NCI-H524 treated with DMSO at 0.1 percent for 48 hours (cell line): ENCODE measurements at regions not wholly inside any gene's neighbourhood (a gene's known extent, or its start where the extent isn't known, plus 50 kb on each side); places are given as distances from the start of the nearest gene placed in this dataset.

Experiments
- DNase-seq: peaks from one replicate; lab custom pipeline; 2025; lab: John Stamatoyannopoulos, UW

- no peak for DNase-seq
Measured at GRCh38 chr6:148653138-148653776, 93.6 kb upstream of the UST start.

DNA sequence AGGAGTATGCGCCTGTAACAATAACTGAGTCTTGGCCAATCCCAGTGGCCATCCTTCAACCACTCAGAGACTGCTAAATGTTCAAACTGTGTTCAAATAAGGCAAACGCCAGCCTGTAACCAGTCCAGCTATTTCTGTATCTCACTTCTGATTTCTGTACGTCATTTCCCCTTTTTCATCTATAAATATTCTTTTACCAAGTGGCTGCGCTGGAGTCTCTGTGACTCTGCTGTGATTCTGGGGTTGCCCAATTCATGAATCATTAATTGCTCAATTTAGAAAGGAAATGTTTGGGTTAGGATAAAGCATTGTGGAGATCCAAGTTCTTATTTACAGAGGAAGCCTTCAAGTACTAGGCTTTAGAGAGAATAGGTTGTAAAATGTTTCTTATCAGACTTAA is 89.8 kb upstream of the UST start:
- DNase-seq: no peak

- DNase-seq: no peak
Measured at GRCh38 chr6:148658681-148659430, 88.0 kb upstream of the UST start.

GRCh38 chr6:148667395-148667794 is 79.4 kb upstream of the UST start:
- no peak for DNase-seq

GRCh38 chr6:148671085-148671484 is 75.7 kb upstream of the UST start:
- DNase-seq: no peak

DNA sequence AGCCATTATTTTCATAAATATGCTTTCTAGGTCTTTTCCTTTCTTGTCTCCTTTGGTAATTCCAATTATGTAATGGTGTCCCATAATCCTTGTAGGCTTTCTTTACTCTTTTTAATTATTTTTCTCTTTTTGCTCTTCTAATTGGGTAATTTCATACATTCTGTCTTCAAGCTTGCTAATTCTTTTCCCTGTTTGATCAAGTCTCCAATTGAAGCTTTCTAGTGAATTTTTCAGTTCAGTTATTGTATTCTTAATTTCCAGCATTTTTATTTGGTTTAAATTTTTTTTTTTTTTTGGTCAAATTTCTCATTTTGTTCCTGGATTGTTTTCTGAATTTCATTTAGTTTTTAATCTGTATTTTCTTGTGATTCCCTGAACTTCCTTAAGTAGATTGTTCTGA is 74.9 kb upstream of the UST start:
- DNase-seq: no peak

GRCh38 chr6:148674306-148674705 is 72.5 kb upstream of the UST start:
- DNase-seq: no peak

DNA sequence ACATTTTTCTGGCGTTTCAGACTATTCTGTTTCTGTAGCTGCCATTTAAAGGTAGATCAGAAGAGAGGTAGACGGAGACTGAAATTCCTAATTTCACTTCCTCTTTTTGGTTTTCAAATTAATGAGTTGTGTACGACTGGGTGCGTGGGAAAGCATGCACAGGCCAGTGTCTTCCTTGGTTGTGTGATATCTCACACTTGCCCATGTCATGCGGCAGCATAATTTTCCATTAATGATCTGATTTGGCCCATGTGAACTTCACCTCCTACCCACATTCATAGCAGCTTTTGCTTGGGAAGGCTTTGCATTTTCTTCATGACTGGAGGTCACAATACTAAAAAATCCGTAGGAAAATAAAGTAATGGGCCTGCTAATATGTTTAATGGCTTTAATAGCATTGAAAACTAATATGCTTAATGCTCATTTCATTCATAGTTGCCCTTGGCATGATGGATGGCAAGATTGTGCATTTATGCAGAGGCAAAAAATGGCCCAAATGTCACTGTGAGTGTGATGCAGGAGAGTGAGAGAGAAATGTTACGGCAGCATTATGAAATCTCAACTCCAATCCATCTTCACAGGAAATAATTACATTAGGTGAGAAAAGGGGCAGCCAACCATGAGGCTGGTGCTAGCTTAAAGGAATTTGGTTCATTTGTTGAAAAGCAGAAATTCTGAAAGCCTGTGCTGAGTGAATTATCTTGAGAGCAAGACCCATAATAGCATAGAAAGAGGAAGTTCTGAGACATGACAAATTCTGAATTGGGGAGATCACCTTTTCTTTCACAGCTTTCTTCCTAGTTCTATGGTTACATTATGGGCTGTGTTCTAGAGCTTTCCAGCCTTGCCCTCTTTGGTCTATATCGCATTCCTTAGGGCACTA is 69.0 kb upstream of the UST start:
- no peak for DNase-seq

GRCh38 chr6:148678682-148679081 is 68.1 kb upstream of the UST start:
- DNase-seq: no peak

DNA sequence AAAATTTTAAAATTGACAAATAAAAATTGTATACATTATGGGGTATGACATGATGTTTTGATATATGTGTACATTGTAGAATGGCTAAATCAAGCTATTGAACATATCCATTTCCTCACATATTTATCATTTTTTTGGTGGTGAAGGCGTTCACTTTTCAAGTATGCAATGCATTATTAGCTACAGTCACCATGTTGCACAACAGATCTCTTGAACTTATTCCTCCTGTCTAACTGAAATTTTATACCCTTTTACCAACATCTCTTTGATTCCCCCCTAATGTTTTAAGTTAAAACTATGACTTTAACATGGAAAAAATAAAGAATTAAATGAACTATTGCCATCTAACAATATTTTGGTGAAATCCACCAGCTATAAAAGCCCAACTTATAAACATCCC is 65.2 kb upstream of the UST start:
- no peak for DNase-seq

- no peak for DNase-seq
Measured at GRCh38 chr6:148682252-148682651, 64.6 kb upstream of the UST start.

- DNase-seq: no peak
Measured at GRCh38 chr6:148682990-148683389, 63.8 kb upstream of the UST start.

DNA sequence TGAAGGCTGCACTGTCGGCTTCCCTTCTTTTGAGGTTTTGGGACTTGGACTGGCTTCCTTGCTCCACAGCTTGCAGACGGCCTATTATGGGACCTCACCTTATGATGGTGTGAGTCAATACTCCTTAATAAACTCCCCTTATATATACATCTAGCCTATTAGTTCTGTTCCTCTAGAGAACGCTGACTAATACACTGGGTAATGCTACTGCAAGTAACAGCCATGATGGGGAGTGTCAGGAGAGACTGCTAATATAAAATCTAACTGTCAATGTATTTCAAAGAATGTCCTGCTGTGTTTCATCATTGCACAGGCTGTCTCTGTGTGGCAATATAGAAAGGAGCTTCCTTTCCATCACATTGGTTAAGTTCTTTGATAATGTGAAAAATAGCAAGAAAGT is 57.7 kb upstream of the UST start:
- DNase-seq: no peak

GRCh38 chr6:148693882-148694484 is 52.8 kb upstream of the UST start:
- no peak for DNase-seq
